MM.1S (cell line): ENCODE measurements at regions not wholly inside any gene's neighbourhood (a gene's known extent, or its start where the extent isn't known, plus 50 kb on each side); places are given as distances from the start of the nearest gene placed in this dataset.

Experiments
- DNase-seq: peaks from one replicate; pipeline ENCODE4 v3.0.0-alpha.2; 2015
- H2AFZ ChIP-seq: fragments of 300-600 bp; sonication (generic); 2 replicates; pipeline ENCODE4 v1.6.0; 2016; ENCODE audit warnings: antibody characterized with exemption, low read length
- H3F3A ChIP-seq: fragments of 300-600 bp; sonication (generic); 2 replicates; pipeline ENCODE4 v1.6.1; 2016; ENCODE audit warnings: mild to moderate bottlenecking, antibody characterized with exemption, low read length, moderate library complexity, mixed read lengths; ENCODE audit not compliant: insufficient read depth
- H3K27ac ChIP-seq: fragments of 300-600 bp; sonication (generic); 2 replicates; pipeline ENCODE4 v1.5.1; 2016; ENCODE audit warnings: mild to moderate bottlenecking, low read length
- H3K27me3 ChIP-seq: fragments of 300-600 bp; sonication (generic); replicated peaks from 2 replicates; pipeline ENCODE4 v1.6.0; 2016; ENCODE audit warnings: low read length; ENCODE audit not compliant: insufficient read depth
- H3K36me3 ChIP-seq: fragments of 300-600 bp; sonication (generic); replicated peaks from 2 replicates; pipeline ENCODE4 v1.6.1; 2016; ENCODE audit warnings: mild to moderate bottlenecking, low read length, mixed read lengths; ENCODE audit not compliant: insufficient read depth
- H3K4me1 ChIP-seq: fragments of 300-600 bp; sonication (generic); 2 replicates; pipeline ENCODE4 v1.6.1; 2016; ENCODE audit warnings: low read length, mixed read lengths
- H3K4me2 ChIP-seq: fragments of 300-600 bp; sonication (generic); 2 replicates; pipeline ENCODE4 v1.6.0; 2016; ENCODE audit warnings: low read depth, low read length
- H3K4me3 ChIP-seq: fragments of 300-600 bp; sonication (generic); 2 replicates; pipeline ENCODE4 v1.5.1; 2016; ENCODE audit warnings: low read length, mixed read lengths
- H3K79me2 ChIP-seq: fragments of 300-600 bp; sonication (generic); 2 replicates; pipeline ENCODE4 v1.6.1; 2016; ENCODE audit warnings: mixed run types, low read length, mixed read lengths
- H3K9ac ChIP-seq: fragments of 300-600 bp; sonication (generic); 2 replicates; pipeline ENCODE4 v1.6.1; 2016; ENCODE audit warnings: low read length, mixed read lengths
- H3K9me2 ChIP-seq: fragments of 300-600 bp; sonication (generic); replicated peaks from 2 replicates; pipeline ENCODE4 v1.6.1; 2016; ENCODE audit warnings: mild to moderate bottlenecking, low read length, mixed read lengths; ENCODE audit not compliant: insufficient read depth
- H3K9me3 ChIP-seq: fragments of 300-600 bp; sonication (generic); replicated peaks from 2 replicates; pipeline ENCODE4 v1.6.1; 2016; ENCODE audit warnings: mild to moderate bottlenecking, low read length, mixed read lengths; ENCODE audit not compliant: insufficient read depth
- H4K20me1 ChIP-seq: fragments of 300-600 bp; sonication (generic); 2 replicates; pipeline ENCODE4 v1.6.1; 2016; ENCODE audit warnings: mild to moderate bottlenecking, low read length, moderate library complexity, mixed read lengths; ENCODE audit not compliant: insufficient read depth
- CTCF ChIP-seq: fragments of 300-600 bp; sonication (generic); IDR thresholded peaks from 2 replicates; pipeline ENCODE4 v1.5.1; 2016; ENCODE audit warnings: antibody characterized with exemption, low read length, mixed read lengths
- EZH2 ChIP-seq: fragments of 300-600 bp; sonication (generic); optimal IDR thresholded peaks from 2 replicates; pipeline ENCODE3; 2017; ENCODE audit warnings: low read depth, mild to moderate bottlenecking, antibody characterized with exemption, low read length, mixed read lengths
- EZH2phosphoT487 ChIP-seq: fragments of 300-600 bp; sonication (generic); IDR thresholded peaks from 2 replicates; pipeline ENCODE4 v1.6.1; 2018; ENCODE audit warnings: antibody characterized with exemption, low read length

- Histone ChIP-seq H3K79me2 (no peaks in the 10 kb centered on the region), H3K9me3 (no peaks in the 10 kb centered on the region), H3K9me2 (no peaks in the 10 kb centered on the region), H3K27me3 (peaks cover 69% of the 10 kb centered on the region), H3K9ac (no peak overlapping the region), H3K4me3 (no peak overlapping the region), H3K4me1 (no peaks in the 10 kb centered on the region), H3K27ac (no peak overlapping the region), H3F3A (no peaks in the 10 kb centered on the region), H3K36me3 (no peaks in the 10 kb centered on the region), H4K20me1 (no peaks in the 10 kb centered on the region), H2AFZ (no peak overlapping the region), H3K4me2 (no peak overlapping the region)
- DNase-seq, result no peak
- TF ChIP-seq EZH2, result no peak
- no peak for TF ChIP-seq CTCF
- no peak for TF ChIP-seq EZH2phosphoT487
Observed at GRCh38 chr1:30090162-30090820, 633.1 kb downstream of the MATN1 start.

- no peak for DNase-seq
Observed at GRCh38 chr1:30089024-30089430, 634.4 kb downstream of the MATN1 start.

GRCh38 chr1:30088594-30088993 lies 634.8 kb downstream of the MATN1 start:
- H3K27ac ChIP-seq, result no peak overlapping the region

More at GRCh38 chr1:30089024-30089430, 634.4 kb downstream of the MATN1 start:
- H4K20me1 ChIP-seq, result no peaks in the 10 kb centered on the region
- no peaks in the 10 kb centered on the region for H3K9me3 ChIP-seq
- no peak for TF ChIP-seq CTCF
- no peak for TF ChIP-seq EZH2phosphoT487
- no peak for TF ChIP-seq EZH2
- H3K27ac ChIP-seq, result no peak overlapping the region
- peaks cover 69% of the 10 kb centered on the region for H3K27me3 ChIP-seq
- no peaks in the 10 kb centered on the region for H3K79me2 ChIP-seq
- H3K9ac ChIP-seq, result no peak overlapping the region
- H3K4me2 ChIP-seq, result no peak overlapping the region
- no peaks in the 10 kb centered on the region for H3K4me1 ChIP-seq
- no peaks in the 10 kb centered on the region for H3F3A ChIP-seq
- no peak overlapping the region for H2AFZ ChIP-seq
- no peak overlapping the region for H3K4me3 ChIP-seq
- no peaks in the 10 kb centered on the region for H3K36me3 ChIP-seq
- H3K9me2 ChIP-seq, result no peaks in the 10 kb centered on the region

More at GRCh38 chr1:30088594-30088993, 634.8 kb downstream of the MATN1 start:
- H3K79me2 ChIP-seq, result no peaks in the 10 kb centered on the region
- no peaks in the 10 kb centered on the region for H3F3A ChIP-seq
- no peak for TF ChIP-seq EZH2
- TF ChIP-seq CTCF, result no peak
- TF ChIP-seq EZH2phosphoT487, result no peak
- H4K20me1 ChIP-seq, result no peaks in the 10 kb centered on the region
- no peaks in the 10 kb centered on the region for H3K36me3 ChIP-seq
- no peaks in the 10 kb centered on the region for H3K4me1 ChIP-seq
- no peak overlapping the region for H3K4me2 ChIP-seq
- H3K4me3 ChIP-seq, result no peak overlapping the region
- H3K9ac ChIP-seq, result no peak overlapping the region
- H3K9me3 ChIP-seq, result no peaks in the 10 kb centered on the region
- no peak overlapping the region for H2AFZ ChIP-seq
- H3K27me3 ChIP-seq, result peaks cover 73% of the 10 kb centered on the region
- no peaks in the 10 kb centered on the region for H3K9me2 ChIP-seq
- DNase-seq, result no peak
